Cardiac fibroblast (primary cell): ENCODE measurements at regions not wholly inside any gene's neighbourhood (a gene's known extent, or its start where the extent isn't known, plus 50 kb on each side); places are given as distances from the start of the nearest gene placed in this dataset.

Experiments
- DNase-seq, 2 donors: peaks; one replicate each; pipeline versions ENCODE4 v3.0.0 to v3.0.0-alpha.2; 2010; ENCODE audit warnings: low read depth in 2 of 2
- H3K4me3 ChIP-seq, 2 donors: replicated peaks in 1 of 2; 1 replicate in 1 of 2; 2 replicates in 1 of 2; pipeline ENCODE4 v1.5.1; 2011; ENCODE audit warnings: low read depth in 2 of 2, low read length in 2 of 2, mild to moderate bottlenecking in 2 of 2, moderate library complexity in 1 of 2
- TF ChIP-seq, protein P1 (sequence below): IDR thresholded peaks from one replicate; pipeline ENCODE4 v1.5.1; 2011; ENCODE audit warnings: low read depth, mild to moderate bottlenecking, low read length, inconsistent platforms

DNA sequence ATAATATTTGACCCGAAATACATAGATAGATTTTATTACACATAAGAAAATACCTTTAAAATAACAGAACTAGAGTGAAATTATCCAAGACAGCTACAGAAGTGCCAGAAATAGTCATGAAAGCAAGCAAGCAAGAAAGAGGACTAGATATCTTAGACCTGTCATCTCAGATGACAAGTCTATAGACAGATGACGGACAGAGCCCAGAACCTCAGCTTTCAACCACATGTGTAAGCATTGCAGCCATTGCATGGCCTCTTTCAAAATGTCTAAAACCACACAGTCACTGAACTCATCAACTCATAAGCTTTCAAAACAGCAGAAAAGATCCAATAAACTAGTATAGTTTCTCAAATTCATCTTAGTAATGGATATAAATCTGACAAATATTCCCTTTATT is 59.8 kb upstream of the FHIT start:
- TF ChIP-seq, protein P1, sequence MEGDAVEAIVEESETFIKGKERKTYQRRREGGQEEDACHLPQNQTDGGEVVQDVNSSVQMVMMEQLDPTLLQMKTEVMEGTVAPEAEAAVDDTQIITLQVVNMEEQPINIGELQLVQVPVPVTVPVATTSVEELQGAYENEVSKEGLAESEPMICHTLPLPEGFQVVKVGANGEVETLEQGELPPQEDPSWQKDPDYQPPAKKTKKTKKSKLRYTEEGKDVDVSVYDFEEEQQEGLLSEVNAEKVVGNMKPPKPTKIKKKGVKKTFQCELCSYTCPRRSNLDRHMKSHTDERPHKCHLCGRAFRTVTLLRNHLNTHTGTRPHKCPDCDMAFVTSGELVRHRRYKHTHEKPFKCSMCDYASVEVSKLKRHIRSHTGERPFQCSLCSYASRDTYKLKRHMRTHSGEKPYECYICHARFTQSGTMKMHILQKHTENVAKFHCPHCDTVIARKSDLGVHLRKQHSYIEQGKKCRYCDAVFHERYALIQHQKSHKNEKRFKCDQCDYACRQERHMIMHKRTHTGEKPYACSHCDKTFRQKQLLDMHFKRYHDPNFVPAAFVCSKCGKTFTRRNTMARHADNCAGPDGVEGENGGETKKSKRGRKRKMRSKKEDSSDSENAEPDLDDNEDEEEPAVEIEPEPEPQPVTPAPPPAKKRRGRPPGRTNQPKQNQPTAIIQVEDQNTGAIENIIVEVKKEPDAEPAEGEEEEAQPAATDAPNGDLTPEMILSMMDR: no peak
- DNase-seq: no peak
- H3K4me3 ChIP-seq: no peak overlapping the region

DNA sequence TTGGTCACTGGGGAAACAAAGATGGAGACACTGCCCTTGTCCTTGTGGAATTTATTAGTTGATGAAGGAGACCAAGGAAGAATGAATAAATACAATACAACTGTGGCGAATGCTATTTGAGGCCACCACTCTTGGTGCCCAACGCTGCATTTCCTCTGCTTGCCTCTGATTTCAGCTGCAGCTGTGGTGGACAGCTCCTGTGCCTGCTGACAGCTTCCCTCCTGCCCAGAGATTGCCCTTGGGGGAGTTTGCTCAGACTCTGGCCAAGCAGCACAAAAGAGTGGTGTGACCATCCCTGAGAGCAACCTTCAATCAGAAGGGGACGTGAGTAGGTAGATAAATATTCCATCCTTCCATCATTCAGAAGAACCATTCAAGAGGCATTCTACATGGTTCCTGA is 64.6 kb upstream of the FHIT start:
- TF ChIP-seq, protein P1: no peak
- no peak overlapping the region for H3K4me3 ChIP-seq
- peak in 1 of 2 donors; percentile 3 for DNase-seq

DNA sequence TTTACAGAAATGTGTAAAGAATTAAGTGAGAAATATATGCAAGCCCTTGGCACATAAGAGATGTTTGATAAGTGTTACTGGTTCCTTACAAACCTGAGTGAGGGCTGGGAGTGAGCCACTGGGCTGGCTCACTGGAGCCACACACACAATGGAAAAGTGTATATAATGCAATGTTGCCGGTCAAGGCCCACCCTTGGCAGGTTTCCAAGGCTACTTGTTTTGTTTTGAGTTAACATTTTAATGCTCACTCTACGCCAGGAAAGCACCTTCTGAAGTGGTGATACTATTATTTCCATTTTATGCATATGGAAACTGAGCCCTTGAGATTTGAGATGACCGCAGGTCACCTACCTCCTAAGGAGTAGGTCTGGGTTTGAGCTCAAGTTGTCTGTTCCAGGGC is 71.8 kb upstream of the FHIT start:
- no peak overlapping the region for H3K4me3 ChIP-seq
- TF ChIP-seq, protein P1: no peak

DNA sequence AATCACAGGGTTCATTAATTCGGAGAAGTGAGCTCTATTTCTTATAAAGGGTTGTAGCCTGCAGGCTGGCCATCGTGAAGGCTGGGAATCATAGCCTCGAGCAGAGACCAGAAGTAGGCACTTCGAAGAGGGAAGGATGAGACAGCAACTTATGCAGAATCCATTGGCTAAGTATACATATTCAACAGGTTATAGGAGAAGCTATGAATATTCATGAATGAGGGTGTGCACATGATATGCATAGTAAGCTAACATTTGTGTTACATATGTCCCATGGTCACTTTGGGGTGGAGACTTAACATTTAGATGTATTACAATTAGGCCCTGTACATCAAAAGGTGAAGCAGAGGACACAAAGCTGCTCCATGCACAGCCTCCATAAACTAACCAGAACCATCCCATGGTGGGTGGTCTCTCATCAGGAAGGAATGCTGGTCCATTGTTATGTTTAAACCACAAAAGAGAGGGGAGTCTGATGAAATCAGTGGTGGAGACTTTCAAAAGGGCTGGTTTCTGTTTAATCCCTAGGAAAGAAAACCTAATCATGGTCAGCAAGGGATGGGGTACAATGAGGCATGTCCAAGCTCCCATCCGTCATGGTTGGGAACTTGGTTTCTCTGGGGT is 80.8 kb upstream of the FHIT start:
- no peak for DNase-seq
- H3K4me3 ChIP-seq: no peak overlapping the region
- TF ChIP-seq, protein P1: no peak

More for the DNA sequence above, 71.8 kb upstream of the FHIT start:
- DNase-seq: no peak

DNA sequence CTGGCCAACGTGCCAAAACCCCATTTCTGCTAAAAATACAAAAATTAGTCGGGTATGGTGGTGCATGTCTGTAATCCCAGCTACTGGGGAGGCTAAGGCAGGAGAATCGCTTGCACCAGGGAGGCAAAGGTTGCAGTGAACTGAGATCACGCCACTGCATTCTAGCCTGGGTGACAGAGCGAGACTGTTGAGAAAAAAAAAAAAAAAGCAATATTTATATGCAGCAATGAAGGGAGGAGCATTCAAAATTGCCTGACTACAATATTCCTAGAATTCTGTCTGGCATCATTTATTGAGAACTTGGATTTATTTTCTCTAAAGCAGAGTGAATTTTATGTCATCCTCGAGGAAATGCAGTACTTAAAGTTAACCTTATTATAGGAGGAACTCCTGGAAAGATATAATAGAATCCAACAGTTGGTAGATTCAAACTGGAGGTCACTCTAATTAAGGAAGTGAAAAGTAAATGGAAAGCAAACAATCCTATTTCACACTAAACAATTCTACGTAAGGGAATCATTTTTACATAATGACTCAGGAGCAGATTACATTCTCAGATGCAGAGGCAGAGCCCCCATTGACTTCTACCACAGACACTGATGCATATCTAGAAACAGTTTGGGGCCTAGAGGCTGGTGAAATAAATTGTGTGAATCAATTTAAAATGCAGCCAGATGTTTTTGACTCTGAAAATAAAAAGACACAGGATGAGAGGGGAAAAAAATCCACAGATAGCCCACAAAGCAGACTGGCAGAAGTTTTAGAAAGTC is 82.1 kb upstream of the FHIT start:
- no peak overlapping the region for H3K4me3 ChIP-seq
- TF ChIP-seq, protein P1: no peak

DNA sequence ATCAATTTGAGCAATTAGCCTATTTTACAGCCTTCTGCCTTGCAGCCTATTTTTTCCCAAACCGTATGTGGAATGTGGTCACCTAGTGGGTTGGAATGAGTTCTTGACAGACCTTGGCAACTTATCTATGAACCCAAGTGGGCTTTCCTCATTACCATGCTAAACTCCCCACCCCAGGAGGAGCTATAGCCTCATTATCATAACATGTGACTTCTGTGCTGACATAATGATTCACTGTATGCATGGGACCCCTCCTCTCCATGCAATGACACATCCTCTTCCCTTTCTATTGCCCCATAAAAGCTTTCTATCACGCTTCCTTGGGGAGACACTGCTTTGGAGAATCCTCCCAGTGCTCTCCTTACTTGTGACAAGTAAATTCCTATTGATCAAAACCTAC is 83.5 kb upstream of the FHIT start:
- DNase-seq: no peak
- H3K4me3 ChIP-seq: no peak overlapping the region
- TF ChIP-seq, protein P1: no peak

More for the DNA sequence above, 82.1 kb upstream of the FHIT start:
- DNase-seq: no peak
